Natural killer cell (primary cell): ENCODE measurements at regions not wholly inside any gene's neighbourhood (a gene's known extent, or its start where the extent isn't known, plus 50 kb on each side); places are given as distances from the start of the nearest gene placed in this dataset.

ENCODE experiments used
- ATAC-seq, 3 donors: fragments of 150-1000 bp in 2 of 3; fragments of 200-7000 bp in 1 of 3; cut with Tn5 transposase; 1 replicate in 1 of 3; 2 replicates in 2 of 3; pipeline ENCODE4 v1.10.0; 2021; ENCODE audit warnings: mild to moderate bottlenecking in 2 of 3, moderate library complexity in 2 of 3
- DNase-seq, 2 donors: peaks; one replicate each; pipeline versions ENCODE4 v3.0.0 to v3.0.0-alpha.2; 2013 to 2021; ENCODE audit warnings: mixed read lengths in 1 of 2
- H3K27ac ChIP-seq: one replicate; pipeline ENCODE4 v1.5.1; 2013; ENCODE audit warnings: mild to moderate bottlenecking, low read length
- H3K27me3 ChIP-seq: one replicate; pipeline ENCODE4 v1.6.1; 2013; ENCODE audit warnings: low read length; ENCODE audit not compliant: control insufficient read depth, insufficient read depth
- H3K36me3 ChIP-seq: one replicate; pipeline ENCODE4 v1.6.1; 2013; ENCODE audit warnings: low read length; ENCODE audit not compliant: control insufficient read depth, insufficient read depth
- H3K4me1 ChIP-seq: one replicate; pipeline ENCODE4 v1.6.1; 2013; ENCODE audit warnings: low read length; ENCODE audit not compliant: control insufficient read depth, insufficient read depth
- H3K4me3 ChIP-seq: one replicate; pipeline ENCODE4 v1.5.1; 2013; ENCODE audit warnings: low read length
- H3K9me3 ChIP-seq: one replicate; pipeline ENCODE4 v1.6.1; 2013; ENCODE audit warnings: low read length; ENCODE audit not compliant: control insufficient read depth, insufficient read depth
- H3K27ac Mint-ChIP-seq, 2 donors: one replicate each; pipeline ENCODE4 v1.8.0; 2022; ENCODE audit warnings: mild to moderate bottlenecking in 2 of 2, mixed read lengths in 2 of 2, moderate library complexity in 1 of 2
- H3K27me3 Mint-ChIP-seq, 2 donors: one replicate each; pipeline ENCODE4 v1.8.0; 2022; ENCODE audit warnings: low read depth in 2 of 2, mixed read lengths in 2 of 2
- H3K36me3 Mint-ChIP-seq: one replicate; pipeline ENCODE4 v1.8.0; 2022; ENCODE audit warnings: mixed read lengths
- H3K4me1 Mint-ChIP-seq, 2 donors: one replicate each; pipeline ENCODE4 v1.8.0; 2022; ENCODE audit warnings: mixed read lengths in 2 of 2
- H3K4me3 Mint-ChIP-seq: one replicate; pipeline ENCODE4 v1.8.0; 2022; ENCODE audit warnings: mild to moderate bottlenecking, moderate library complexity, mixed read lengths
- H3K9me3 Mint-ChIP-seq, 2 donors: one replicate each; pipeline ENCODE4 v1.8.0; 2022; ENCODE audit warnings: mixed read lengths in 2 of 2
- WGBS: methylation state at CpG from one replicate; pipeline ENCODE4 v1.1.7; 2013; ENCODE audit warnings: missing lambda C conversion rate; ENCODE audit not compliant: insufficient coverage; 5-methylcytosine and 5-hydroxymethylcytosine counted together
- intact Hi-C: fragments of 100-400 bp; cut with micrococcal nuclease; formaldehyde crosslinking; loops from one replicate; pipeline ENCODE4 v1.14.2; 2022
- TF ChIP-seq, protein P1 (sequence below): fragments of 200-600 bp; IDR thresholded peaks from one replicate; pipeline ENCODE4 v1.8.0; 2022; ENCODE audit warnings: antibody characterized with exemption

DNA sequence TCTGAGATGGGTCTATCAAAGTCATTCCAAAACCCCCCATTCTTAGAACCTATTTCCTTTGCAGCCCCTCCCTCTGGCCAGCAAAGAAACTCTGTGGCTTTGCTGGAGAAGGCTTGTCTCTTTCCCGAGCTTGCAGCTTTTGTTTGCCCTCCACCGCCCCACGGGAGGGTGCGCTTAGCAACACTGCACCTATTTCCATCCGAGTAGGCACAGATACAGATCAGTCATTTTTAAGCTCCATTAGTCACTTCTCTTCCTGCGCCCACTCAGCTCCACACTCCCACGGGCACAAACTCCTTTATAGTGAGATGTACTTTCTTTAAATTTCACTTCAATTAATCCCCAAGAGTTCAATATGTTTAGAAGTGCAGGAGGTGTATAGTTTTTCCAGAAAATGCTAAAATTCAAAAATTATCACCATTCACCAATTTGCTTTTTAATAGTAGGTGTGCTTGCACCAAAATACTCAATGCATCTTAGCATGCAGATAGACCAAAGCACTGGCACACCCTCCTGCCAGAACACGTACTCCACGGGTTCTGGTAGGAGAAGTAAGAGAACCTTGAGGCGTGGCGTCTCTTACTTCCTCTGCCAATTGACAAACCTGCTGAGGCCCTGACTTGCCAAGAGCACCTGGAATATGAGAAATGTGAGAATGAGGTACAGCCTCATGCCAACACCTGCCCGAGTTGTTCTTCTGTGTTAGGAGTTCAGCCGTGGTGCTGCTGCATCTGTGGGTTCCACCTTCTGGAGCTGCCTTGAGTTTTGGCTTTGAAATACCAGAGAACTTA is 183.7 kb downstream of the TEX29 start:
- H3K9me3 Mint-ChIP-seq, result peaks cover 0 to 2% of the 10 kb centered on the region in 2 donors

DNA sequence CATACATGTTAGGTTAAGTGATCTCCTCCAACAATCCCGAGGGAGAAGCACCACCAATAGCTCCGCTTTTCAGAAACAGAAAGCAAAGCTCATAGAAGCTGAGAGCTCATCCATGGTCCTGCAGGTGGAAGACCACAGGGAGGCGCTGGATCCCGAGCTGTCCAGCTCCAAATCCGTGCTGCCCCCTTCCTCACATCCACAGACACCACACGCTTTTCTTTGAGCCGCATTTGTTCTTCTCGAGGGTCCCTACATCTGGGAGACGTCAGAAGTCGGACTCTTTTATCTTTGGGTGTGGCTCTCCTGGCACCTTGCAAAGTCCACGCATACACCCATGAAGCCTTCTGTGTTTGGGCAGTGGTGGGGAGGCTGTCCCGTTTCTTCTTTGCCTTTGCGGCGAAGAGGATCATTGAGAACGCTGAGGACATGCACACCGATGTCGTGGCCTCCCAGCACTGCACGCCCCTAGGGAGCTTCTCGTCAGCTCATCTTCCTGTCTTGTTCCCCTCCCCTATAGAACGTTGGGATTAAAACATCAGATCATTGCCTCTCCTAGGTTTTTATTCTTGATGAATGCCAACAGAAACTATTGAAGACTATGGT is 184.8 kb downstream of the TEX29 start:
- peaks cover 8 to 18% of the 10 kb centered on the region in 2 donors for H3K27me3 Mint-ChIP-seq
- H3K9me3 Mint-ChIP-seq, result peaks cover 0 to 2% of the 10 kb centered on the region in 2 donors
- H3K27ac Mint-ChIP-seq, result no peak overlapping the region
- no peak overlapping the region for H3K27ac ChIP-seq
- DNase-seq (no peak), ATAC-seq (no peak)
- TF ChIP-seq, protein P1, sequence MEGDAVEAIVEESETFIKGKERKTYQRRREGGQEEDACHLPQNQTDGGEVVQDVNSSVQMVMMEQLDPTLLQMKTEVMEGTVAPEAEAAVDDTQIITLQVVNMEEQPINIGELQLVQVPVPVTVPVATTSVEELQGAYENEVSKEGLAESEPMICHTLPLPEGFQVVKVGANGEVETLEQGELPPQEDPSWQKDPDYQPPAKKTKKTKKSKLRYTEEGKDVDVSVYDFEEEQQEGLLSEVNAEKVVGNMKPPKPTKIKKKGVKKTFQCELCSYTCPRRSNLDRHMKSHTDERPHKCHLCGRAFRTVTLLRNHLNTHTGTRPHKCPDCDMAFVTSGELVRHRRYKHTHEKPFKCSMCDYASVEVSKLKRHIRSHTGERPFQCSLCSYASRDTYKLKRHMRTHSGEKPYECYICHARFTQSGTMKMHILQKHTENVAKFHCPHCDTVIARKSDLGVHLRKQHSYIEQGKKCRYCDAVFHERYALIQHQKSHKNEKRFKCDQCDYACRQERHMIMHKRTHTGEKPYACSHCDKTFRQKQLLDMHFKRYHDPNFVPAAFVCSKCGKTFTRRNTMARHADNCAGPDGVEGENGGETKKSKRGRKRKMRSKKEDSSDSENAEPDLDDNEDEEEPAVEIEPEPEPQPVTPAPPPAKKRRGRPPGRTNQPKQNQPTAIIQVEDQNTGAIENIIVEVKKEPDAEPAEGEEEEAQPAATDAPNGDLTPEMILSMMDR, result no peak
- no peaks in the 10 kb centered on the region for H3K4me1 Mint-ChIP-seq
- 49% methylated on average over 20 of the region's 20 CpGs for WGBS
- intact Hi-C loops, result no loop called here
- H3K9me3 ChIP-seq, result peaks cover 3% of the 10 kb centered on the region
- no peaks in the 10 kb centered on the region for H3K36me3 Mint-ChIP-seq
- H3K27me3 ChIP-seq, result no peaks in the 10 kb centered on the region
- no peak overlapping the region for H3K4me3 Mint-ChIP-seq
- no peaks in the 10 kb centered on the region for H3K4me1 ChIP-seq
- no peak overlapping the region for H3K4me3 ChIP-seq
- no peaks in the 10 kb centered on the region for H3K36me3 ChIP-seq

More for the DNA sequence above, 183.7 kb downstream of the TEX29 start:
- TF ChIP-seq, protein P1, result no peak
- Histone ChIP-seq H3K27ac (no peak overlapping the region), H3K9me3 (peaks cover 3% of the 10 kb centered on the region), H3K27me3 (no peaks in the 10 kb centered on the region), H3K4me3 (no peak overlapping the region), H3K36me3 (no peaks in the 10 kb centered on the region), H3K4me1 (no peaks in the 10 kb centered on the region)
- Mint-ChIP-seq H3K4me1 (no peaks in the 10 kb centered on the region), H3K27me3 (peaks cover 8 to 18% of the 10 kb centered on the region in 2 donors), H3K36me3 (no peaks in the 10 kb centered on the region), H3K4me3 (no peak overlapping the region), H3K27ac (no peak overlapping the region)
- intact Hi-C loops, result no loop called here
- ATAC-seq, result no peak
- no peak for DNase-seq
- WGBS, result 73% methylated on average over 12 of the region's 13 CpGs

DNA sequence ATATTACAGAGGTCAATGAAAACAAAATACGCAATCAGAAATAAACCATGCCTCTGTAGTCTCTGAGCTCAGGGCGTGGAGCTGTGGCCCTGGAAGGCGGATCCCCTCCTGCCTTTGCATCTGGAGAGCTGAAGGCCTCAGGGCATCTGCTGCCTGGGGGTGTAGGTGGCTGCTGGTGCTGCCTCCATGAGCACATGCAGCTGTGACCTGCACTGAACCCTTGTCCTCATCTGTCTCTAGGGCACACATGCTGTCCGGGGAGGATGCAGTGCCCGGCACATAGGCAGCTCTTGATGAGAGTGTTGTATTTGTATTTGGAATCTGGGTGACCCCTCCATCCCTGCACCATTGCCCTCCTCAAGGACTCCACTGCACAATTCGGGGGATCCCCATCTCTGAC is 185.7 kb downstream of the TEX29 start:
- H3K27me3 ChIP-seq, result no peaks in the 10 kb centered on the region
- intact Hi-C loops, result no loop called here
- H3K4me3 Mint-ChIP-seq, result no peak overlapping the region
- no peaks in the 10 kb centered on the region for H3K4me1 ChIP-seq
- ATAC-seq (no peak), DNase-seq (no peak)
- no peak overlapping the region for H3K4me3 ChIP-seq
- TF ChIP-seq, protein P1, result no peak
- H3K27ac ChIP-seq, result no peak overlapping the region
- H3K36me3 Mint-ChIP-seq, result no peaks in the 10 kb centered on the region
- H3K27ac Mint-ChIP-seq, result no peak overlapping the region
- 85% methylated on average over 5 of the region's 6 CpGs for WGBS
- H3K9me3 Mint-ChIP-seq, result no peaks in the 10 kb centered on the region
- no peaks in the 10 kb centered on the region for H3K36me3 ChIP-seq
- H3K27me3 Mint-ChIP-seq, result peaks cover 5 to 11% of the 10 kb centered on the region in 2 donors
- H3K9me3 ChIP-seq, result peaks cover 3% of the 10 kb centered on the region
- no peaks in the 10 kb centered on the region for H3K4me1 Mint-ChIP-seq
